ENCODE measurements at regions not wholly inside any gene's neighbourhood (a gene's known extent, or its start where the extent isn't known, plus 50 kb on each side); places are given as distances from the start of the nearest gene placed in this dataset.
"Not testable (repeated sequence)": the region's sequence is repeated elsewhere in the genome, so short reads cannot be mapped to it uniquely, and the experiment has no call there.

- peak; percentile 92 to 93 for DNase-seq
These were observed 59.1 kb downstream of the ZNF467 start for GRCh38 chr7:149714081-149714909.

GRCh38 chr7:149713731-149714068 is 59.7 kb downstream of the ZNF467 start:
- no peak for DNase-seq

GRCh38 chr7:149713061-149713730 is 60.2 kb downstream of the ZNF467 start:
- no peak for DNase-seq

DNA sequence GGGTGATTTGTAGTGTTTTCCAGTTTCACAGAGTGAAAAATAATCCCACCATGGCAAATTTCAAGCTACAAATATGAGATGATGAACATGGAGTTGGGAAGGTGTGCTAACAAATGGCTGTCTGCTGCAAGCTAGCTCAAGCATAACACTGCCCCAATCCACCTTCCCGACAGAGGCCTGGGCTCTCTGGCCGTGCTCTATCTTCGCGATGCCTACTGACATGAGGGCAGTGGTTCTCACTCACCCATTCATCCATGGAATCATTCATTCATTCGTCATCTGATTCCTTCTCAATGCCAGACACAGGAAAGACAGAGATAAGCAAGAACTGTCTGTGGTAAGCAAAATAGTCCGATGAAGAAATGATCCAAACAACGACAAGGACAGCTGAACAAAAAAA is 65.4 kb downstream of the ZNF467 start:
- DNase-seq = no peak

DNA sequence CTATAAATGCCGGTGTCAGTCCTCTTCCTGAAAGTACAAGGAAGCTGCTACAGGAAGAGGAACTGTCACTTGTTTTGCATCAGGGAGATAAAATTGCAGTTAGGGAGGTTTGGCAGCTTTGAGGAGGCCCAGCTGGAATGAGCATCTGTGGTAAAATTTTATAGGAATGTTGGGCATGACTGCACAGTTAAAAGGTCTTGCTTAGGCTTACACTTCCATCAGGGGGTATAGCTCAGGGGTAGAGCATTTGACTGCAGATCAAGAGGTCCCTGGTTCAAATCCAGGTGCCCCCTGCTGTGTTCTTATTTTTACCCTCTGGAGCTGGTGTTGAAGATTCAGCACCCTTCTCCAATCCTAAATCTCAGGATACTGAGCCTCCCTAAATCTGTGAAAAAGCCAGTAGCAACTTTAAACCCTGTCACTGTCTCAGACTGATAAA is 65.9 kb downstream of the ZNF467 start:
- DNase-seq = no peak

DNA sequence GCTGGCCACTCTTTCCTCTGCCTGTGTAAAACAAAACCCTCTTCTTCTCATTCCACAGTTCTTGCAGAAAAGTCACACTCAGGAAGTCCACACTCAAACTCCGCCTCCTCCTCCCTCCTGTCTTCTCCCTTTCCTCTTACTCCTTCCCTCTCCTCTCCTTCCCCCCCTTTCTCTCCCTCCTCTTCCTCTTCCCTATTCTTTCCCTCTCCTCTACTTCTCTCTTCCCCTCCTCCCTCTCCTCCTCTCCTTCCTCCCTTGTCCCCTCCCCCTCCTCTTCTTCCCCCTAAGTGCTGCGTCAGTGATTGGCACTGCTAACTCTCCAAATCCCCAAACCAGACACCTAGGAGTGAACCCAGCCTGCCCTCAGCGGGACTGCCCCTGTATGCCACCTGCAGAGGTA is 67.0 kb downstream of the ZNF467 start:
- no peak for DNase-seq

- DNase-seq = no peak
These were observed 68.9 kb downstream of the ZNF467 start for GRCh38 chr7:149704507-149704906.

DNA sequence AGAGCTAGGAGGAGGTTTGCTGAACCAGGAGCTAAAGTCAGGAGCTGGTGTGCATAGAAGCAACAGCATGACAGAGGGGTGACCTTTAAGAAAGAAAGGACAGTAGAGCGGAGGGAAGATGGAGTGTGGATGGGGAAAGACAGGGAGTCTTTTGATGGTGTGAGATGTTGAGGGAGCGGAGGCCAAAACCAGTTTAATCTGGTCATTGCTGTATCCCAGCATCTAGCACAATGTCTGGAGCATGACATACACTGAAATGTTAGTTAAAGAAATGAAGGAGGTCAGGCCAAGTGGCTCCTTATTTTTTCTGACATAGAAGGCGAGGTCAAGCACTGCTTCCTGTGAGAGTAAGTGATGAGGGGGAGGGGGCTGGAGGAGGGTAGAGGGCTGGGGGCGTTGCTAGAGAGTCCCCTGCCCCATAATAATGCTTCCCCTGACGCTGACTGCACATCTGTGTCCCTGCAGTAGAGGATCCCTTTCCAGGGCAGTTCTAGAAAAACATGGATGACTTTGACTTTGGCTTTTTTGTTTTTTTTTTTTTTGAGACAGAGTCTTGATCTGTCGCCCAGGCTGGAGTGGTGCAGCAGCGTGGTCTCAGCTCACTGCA is 70.2 kb downstream of the ZNF467 start:
- no peak for DNase-seq

DNA sequence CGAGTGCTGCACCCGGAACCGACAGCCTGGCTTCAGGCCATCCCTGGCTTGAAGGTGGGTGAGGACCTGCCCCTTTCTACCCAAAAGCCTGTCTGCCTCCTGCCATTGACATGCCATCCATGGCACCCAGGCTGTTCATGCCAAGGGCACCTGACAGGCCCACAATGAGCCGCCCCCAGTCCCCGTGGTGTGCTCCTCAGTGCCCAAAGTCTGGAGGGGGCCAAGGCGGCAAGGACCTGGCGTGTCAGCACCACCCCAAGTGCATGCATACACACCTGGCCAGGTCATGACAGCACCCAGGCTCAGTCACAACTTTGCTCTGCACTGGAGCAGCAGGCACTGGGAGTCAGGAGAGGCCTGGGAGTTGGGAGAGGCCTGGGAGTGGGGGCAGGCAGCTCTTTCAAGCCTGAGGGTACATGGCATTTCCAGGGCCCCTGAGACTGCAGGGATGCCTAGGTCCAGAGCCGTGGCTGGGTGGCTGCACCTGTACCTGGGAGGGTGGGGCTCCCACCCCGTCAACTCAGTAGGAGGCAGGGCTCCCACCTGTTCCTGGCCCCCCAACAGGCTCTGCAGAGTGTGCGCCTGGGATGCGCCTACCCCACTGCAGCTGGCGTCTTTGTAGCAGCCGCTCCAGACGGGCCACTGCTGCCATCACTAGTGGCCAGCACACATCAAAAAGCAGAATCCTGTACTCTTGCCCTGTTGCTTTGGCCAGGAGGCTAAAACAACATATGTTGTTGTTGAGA is 71.7 kb downstream of the ZNF467 start:
- DNase-seq = no peak

- DNase-seq = not testable (repeated sequence)
These were observed 75.6 kb downstream of the ZNF467 start for GRCh38 chr7:149697767-149698166.

DNA sequence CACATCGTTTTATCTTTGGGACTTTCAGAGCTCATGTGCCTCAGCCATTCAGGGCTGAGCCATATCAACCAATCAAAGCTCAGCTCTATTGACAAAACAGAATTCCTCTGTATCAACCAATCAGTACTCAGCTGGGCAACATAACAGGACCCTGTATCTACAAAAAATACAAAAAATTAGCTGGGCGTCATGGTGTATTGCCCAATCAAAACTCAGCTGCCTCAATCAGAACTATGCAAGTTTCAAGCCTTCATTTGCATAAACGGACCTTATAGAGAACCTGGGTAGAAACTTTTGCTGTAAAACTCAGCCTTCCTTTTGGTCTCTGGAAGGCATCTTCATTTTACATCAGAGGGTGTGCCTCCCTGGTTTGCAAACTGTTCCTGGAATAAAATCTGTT is 77.1 kb downstream of the ZNF467 start:
- DNase-seq = no peak

- no peak for DNase-seq
These were observed 80.8 kb downstream of the ZNF467 start for GRCh38 chr7:149692557-149692982.

- DNase-seq = no peak
These were observed 81.3 kb downstream of the ZNF467 start for GRCh38 chr7:149692056-149692455.

DNA sequence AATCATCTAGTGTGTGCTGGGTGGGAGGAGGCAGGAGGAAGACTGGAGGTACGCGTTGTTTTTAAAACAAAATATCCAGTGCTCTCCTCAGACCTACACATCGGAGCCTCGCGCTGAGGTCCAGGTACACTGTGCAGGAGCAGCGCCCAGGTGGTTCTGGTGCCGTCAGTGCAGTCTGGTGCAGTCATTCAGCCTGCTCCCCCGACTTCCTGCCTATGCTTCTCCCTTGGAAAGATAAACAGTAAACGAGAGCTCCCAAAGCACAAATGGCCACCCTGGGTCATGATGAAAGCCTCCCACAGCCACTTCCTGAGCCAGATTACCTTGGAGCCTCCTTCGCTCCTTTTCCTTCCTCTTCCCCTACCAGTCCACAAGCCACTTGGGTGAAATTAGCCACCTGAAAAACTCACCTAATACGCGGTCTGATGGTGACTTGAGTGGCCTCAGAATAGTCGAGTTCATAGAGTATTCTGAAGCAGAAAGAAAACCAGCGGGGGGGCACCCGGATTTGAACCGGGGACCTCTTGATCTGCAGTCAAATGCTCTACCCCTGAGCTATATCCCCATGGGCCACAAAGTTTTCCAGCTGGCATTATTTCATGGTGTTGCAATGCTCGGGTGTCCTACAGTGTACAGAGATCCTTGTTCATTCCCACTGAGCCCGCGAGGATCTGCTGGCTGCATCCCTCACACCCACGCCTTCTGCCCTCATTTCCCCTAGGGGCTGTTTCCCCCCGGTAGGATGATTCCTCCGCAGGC is 82.5 kb downstream of the ZNF467 start:
- DNase-seq = no peak

GRCh38 chr7:149689291-149689721 is 84.1 kb downstream of the ZNF467 start:
- DNase-seq = no peak

- DNase-seq = no peak
These were observed 84.6 kb downstream of the ZNF467 start for GRCh38 chr7:149688836-149689235.

DNA sequence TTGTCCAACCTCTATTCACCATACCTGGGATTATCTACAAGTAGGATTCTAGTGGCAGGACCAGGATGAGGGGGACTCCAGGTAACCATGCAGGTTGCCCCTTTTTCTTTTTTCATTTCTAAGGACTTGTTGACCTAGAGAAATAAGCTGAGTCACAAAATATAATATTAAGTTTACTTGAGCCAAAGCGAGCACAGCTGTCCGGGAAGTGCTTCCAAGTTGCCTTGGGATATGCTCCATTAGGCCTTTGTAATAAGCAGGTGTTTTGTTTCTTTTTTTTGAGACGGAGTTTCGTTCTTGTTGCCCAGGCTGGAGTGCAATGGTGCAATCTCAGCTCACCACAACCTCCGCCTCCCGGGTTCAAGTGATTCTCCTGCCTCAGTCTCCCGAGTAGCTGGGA is 85.6 kb downstream of the ZNF467 start:
- DNase-seq = not testable (repeated sequence)

GRCh38 chr7:149686449-149686848 is 86.9 kb downstream of the ZNF467 start:
- no peak for DNase-seq

DNA sequence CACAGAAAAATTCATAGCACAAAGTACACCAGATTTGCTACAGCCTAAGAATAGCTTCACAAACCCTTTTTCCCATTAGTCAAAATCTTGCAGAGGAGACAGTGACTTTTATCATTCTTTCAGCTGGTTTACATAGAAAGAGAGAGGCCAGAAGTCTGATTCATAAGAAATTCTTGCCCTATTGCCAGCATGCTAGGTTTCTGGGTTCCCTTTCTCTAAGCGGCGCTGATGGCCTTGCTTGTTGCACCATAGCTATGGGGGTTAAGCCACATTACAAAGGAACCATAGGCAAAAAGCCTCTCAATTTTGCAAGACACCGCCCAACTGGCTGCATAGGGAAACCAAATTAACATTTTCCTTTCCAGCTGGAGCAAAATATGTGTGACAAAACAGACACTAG is 87.4 kb downstream of the ZNF467 start:
- DNase-seq = no peak

DNA sequence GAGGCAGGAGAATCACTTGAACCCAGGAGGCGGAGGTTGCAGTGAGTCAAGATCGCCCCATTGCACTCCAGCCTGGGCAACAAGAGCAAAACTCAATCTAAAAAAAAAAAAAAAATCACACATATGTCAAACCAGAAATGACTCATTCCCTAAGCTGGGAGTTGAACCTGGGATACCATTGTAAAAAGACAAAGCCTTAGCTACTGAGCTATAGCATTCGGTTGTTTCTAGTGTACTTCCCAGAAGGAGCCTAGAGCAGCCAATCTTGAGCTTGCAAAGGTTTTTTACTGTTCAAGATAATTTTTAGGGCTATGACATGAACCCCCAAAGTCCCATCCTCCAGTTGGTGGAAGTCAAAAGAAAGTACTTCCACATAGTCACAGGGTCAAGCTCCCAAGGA is 87.9 kb downstream of the ZNF467 start:
- no peak for DNase-seq

GRCh38 chr7:149683898-149684297 is 89.5 kb downstream of the ZNF467 start:
- no peak for DNase-seq

Measured in right lung (tissue), 2 donors.